T-helper 2 cell treated with Interferon-gamma antibody and Interleukin-4, amounts not matched to agents 100 ng/mL and 5 ng/mL, for 36 hours (primary cell): ENCODE measurements at regions not wholly inside any gene's neighbourhood (a gene's known extent, or its start where the extent isn't known, plus 50 kb on each side); places are given as distances from the start of the nearest gene placed in this dataset.

Experiments used
- intact Hi-C: fragments of 100-400 bp; cut with micrococcal nuclease; formaldehyde crosslinking; loops from one replicate; pipeline ENCODE4 v1.15.1; 2023

- intact Hi-C loops: no loop called here
These were observed 203.1 kb upstream of the PPFIA2 start for GRCh38 chr12:81962126-81962856.

- intact Hi-C loops: no loop called here
These were observed 199.3 kb upstream of the PPFIA2 start for GRCh38 chr12:81958406-81958805.

- intact Hi-C loops: no loop called here
These were observed 198.5 kb upstream of the PPFIA2 start for GRCh38 chr12:81957631-81958030.

GRCh38 chr12:81956468-81956860 lies 197.3 kb upstream of the PPFIA2 start:
- intact Hi-C loops: no loop called here

GRCh38 chr12:81953541-81953940 lies 194.4 kb upstream of the PPFIA2 start:
- intact Hi-C loops: no loop called here

- intact Hi-C loops: no loop called here
These were observed 191.7 kb upstream of the PPFIA2 start for GRCh38 chr12:81950871-81951270.

- intact Hi-C loops: no loop called here
These were observed 190.7 kb upstream of the PPFIA2 start for GRCh38 chr12:81949841-81950308.

- intact Hi-C loops: no loop called here
These were observed 190.3 kb upstream of the PPFIA2 start for GRCh38 chr12:81949416-81949815.

GRCh38 chr12:81944886-81945285 lies 185.7 kb upstream of the PPFIA2 start:
- intact Hi-C loops: no loop called here

GRCh38 chr12:81942594-81942993 lies 183.4 kb upstream of the PPFIA2 start:
- intact Hi-C loops: no loop called here

- intact Hi-C loops: no loop called here
These were observed 170.9 kb upstream of the PPFIA2 start for GRCh38 chr12:81930037-81930436.

- intact Hi-C loops: no loop called here
These were observed 137.6 kb upstream of the PPFIA2 start for GRCh38 chr12:81896771-81897170.

- intact Hi-C loops: no loop called here
These were observed 129.8 kb upstream of the PPFIA2 start for GRCh38 chr12:81888961-81889360.

- intact Hi-C loops: no loop called here
These were observed 129.1 kb upstream of the PPFIA2 start for GRCh38 chr12:81888106-81888740.

GRCh38 chr12:81874586-81874985 lies 115.4 kb upstream of the PPFIA2 start:
- intact Hi-C loops: no loop called here

- intact Hi-C loops: no loop called here
These were observed 115.0 kb upstream of the PPFIA2 start for GRCh38 chr12:81874166-81874565.

- intact Hi-C loops: no loop called here
These were observed 113.2 kb upstream of the PPFIA2 start for GRCh38 chr12:81872400-81872799.

- intact Hi-C loops: no loop called here
These were observed 106.9 kb upstream of the PPFIA2 start for GRCh38 chr12:81866081-81866480.

GRCh38 chr12:81863406-81863805 lies 104.3 kb upstream of the PPFIA2 start:
- intact Hi-C loops: no loop called here

GRCh38 chr12:81859521-81859920 lies 100.4 kb upstream of the PPFIA2 start:
- intact Hi-C loops: no loop called here

- intact Hi-C loops: no loop called here
These were observed 84.4 kb upstream of the PPFIA2 start for GRCh38 chr12:81843599-81843998.

GRCh38 chr12:81835783-81836182 lies 76.6 kb upstream of the PPFIA2 start:
- intact Hi-C loops: no loop called here
